Neural crest cell (in vitro differentiated cells): ENCODE measurements at regions not wholly inside any gene's neighbourhood (a gene's known extent, or its start where the extent isn't known, plus 50 kb on each side); places are given as distances from the start of the nearest gene placed in this dataset.
A peak's percentile ranks its signal among the peaks of the same experiment; 100 is the strongest.

Experiments used
- DNase-seq: peaks from one replicate; pipeline ENCODE4 v3.0.0; 2021; ENCODE audit warnings: low read depth, mixed read lengths, low spot score
- H3K27ac Mint-ChIP-seq: one replicate; pipeline ENCODE4 v1.8.0; 2021; ENCODE audit warnings: mild to moderate bottlenecking, mixed read lengths; ENCODE audit not compliant: unreplicated experiment
- H3K27me3 Mint-ChIP-seq: 2 replicates; pipeline ENCODE4 v1.8.0; 2021; ENCODE audit warnings: low read depth, mild to moderate bottlenecking, mixed read lengths
- H3K36me3 Mint-ChIP-seq: 2 replicates; pipeline ENCODE4 v1.8.0; 2021; ENCODE audit warnings: low read depth, mild to moderate bottlenecking, mixed read lengths
- H3K4me1 Mint-ChIP-seq: 2 replicates; pipeline ENCODE4 v1.8.0; 2021; ENCODE audit warnings: mixed read lengths
- H3K4me3 Mint-ChIP-seq: one replicate; pipeline ENCODE4 v1.8.0; 2021; ENCODE audit warnings: mild to moderate bottlenecking, mixed read lengths
- H3K9me3 Mint-ChIP-seq: 2 replicates; pipeline ENCODE4 v1.8.0; 2021; ENCODE audit warnings: mixed read lengths
- TF ChIP-seq, protein P1 (sequence below): fragments of 200-600 bp; sonication (generic); conservative IDR thresholded peaks from 2 replicates; pipeline ENCODE4 v1.5.0; 2021; ENCODE audit warnings: antibody characterized with exemption, mild to moderate bottlenecking

GRCh38 chr6:12602951-12603672 is 113.5 kb upstream of the PHACTR1 start:
- H3K27ac Mint-ChIP-seq: no peak overlapping the region
- no peak for DNase-seq
- H3K9me3 Mint-ChIP-seq: no peaks in the 10 kb centered on the region
- H3K36me3 Mint-ChIP-seq: no peaks in the 10 kb centered on the region
- H3K4me3 Mint-ChIP-seq: no peak overlapping the region
- H3K4me1 Mint-ChIP-seq: peaks cover 4% of the 10 kb centered on the region
- H3K27me3 Mint-ChIP-seq: no peaks in the 10 kb centered on the region
- TF ChIP-seq, protein P1, sequence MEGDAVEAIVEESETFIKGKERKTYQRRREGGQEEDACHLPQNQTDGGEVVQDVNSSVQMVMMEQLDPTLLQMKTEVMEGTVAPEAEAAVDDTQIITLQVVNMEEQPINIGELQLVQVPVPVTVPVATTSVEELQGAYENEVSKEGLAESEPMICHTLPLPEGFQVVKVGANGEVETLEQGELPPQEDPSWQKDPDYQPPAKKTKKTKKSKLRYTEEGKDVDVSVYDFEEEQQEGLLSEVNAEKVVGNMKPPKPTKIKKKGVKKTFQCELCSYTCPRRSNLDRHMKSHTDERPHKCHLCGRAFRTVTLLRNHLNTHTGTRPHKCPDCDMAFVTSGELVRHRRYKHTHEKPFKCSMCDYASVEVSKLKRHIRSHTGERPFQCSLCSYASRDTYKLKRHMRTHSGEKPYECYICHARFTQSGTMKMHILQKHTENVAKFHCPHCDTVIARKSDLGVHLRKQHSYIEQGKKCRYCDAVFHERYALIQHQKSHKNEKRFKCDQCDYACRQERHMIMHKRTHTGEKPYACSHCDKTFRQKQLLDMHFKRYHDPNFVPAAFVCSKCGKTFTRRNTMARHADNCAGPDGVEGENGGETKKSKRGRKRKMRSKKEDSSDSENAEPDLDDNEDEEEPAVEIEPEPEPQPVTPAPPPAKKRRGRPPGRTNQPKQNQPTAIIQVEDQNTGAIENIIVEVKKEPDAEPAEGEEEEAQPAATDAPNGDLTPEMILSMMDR: peak; percentile 73

GRCh38 chr6:12603673-12604049 is 112.9 kb upstream of the PHACTR1 start:
- no peaks in the 10 kb centered on the region for H3K27me3 Mint-ChIP-seq
- H3K36me3 Mint-ChIP-seq: no peaks in the 10 kb centered on the region
- peaks cover 4% of the 10 kb centered on the region for H3K4me1 Mint-ChIP-seq
- DNase-seq: no peak
- H3K27ac Mint-ChIP-seq: no peak overlapping the region
- TF ChIP-seq, protein P1: peak; percentile 32
- no peaks in the 10 kb centered on the region for H3K9me3 Mint-ChIP-seq
- H3K4me3 Mint-ChIP-seq: no peak overlapping the region

- TF ChIP-seq, protein P1: peak; percentile 86
- Mint-ChIP-seq H3K27me3 (no peaks in the 10 kb centered on the region), H3K9me3 (no peaks in the 10 kb centered on the region), H3K4me1 (peaks cover 4% of the 10 kb centered on the region), H3K4me3 (no peak overlapping the region), H3K27ac (no peak overlapping the region), H3K36me3 (no peaks in the 10 kb centered on the region)
- DNase-seq: peak; percentile 52
Measured at GRCh38 chr6:12605888-12606345, 110.7 kb upstream of the PHACTR1 start.

- H3K9me3 Mint-ChIP-seq: no peaks in the 10 kb centered on the region
- H3K4me3 Mint-ChIP-seq: no peak overlapping the region
- peaks cover 4% of the 10 kb centered on the region for H3K4me1 Mint-ChIP-seq
Measured at GRCh38 chr6:12606616-12607015, 110.0 kb upstream of the PHACTR1 start.

GRCh38 chr6:12608016-12608860 is 108.3 kb upstream of the PHACTR1 start:
- Mint-ChIP-seq H3K27ac (no peak overlapping the region), H3K27me3 (no peaks in the 10 kb centered on the region), H3K4me3 (no peak overlapping the region), H3K36me3 (no peaks in the 10 kb centered on the region), H3K9me3 (no peaks in the 10 kb centered on the region), H3K4me1 (peaks cover 4% of the 10 kb centered on the region)
- DNase-seq: no peak
- TF ChIP-seq, protein P1: no peak

More at GRCh38 chr6:12606616-12607015, 110.0 kb upstream of the PHACTR1 start:
- no peaks in the 10 kb centered on the region for H3K36me3 Mint-ChIP-seq
- DNase-seq: no peak
- H3K27me3 Mint-ChIP-seq: no peaks in the 10 kb centered on the region
- TF ChIP-seq, protein P1: no peak
- no peak overlapping the region for H3K27ac Mint-ChIP-seq
